Glomerular visceral epithelial cell (primary cell): ENCODE measurements at regions not wholly inside any gene's neighbourhood (a gene's known extent, or its start where the extent isn't known, plus 50 kb on each side); places are given as distances from the start of the nearest gene placed in this dataset.

ENCODE experiments used
- DNase-seq: peaks from one replicate; pipeline ENCODE4 v3.0.0-alpha.2; 2016; ENCODE audit errors: extremely low spot score

DNA sequence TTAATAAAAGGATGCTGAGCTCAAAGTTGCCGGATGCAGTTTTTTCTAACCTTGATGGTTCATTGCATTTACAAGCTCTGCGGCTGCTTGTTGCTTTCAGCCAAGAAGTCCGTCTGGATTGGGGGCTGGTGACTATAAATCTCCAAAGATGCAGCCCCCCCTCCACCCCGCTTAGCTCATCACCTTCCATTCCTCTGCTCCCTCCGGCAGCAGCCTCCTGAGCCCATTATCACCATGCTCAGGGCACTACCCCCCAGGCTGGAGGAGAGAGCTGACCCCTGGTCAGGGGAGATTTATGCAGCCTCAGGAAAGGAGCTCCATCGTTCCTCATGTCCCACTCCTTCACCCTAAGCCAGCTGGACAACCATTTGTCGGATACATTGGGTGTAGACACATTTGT is 55.3 kb upstream of the ZRANB1 start:
- no peak for DNase-seq

DNA sequence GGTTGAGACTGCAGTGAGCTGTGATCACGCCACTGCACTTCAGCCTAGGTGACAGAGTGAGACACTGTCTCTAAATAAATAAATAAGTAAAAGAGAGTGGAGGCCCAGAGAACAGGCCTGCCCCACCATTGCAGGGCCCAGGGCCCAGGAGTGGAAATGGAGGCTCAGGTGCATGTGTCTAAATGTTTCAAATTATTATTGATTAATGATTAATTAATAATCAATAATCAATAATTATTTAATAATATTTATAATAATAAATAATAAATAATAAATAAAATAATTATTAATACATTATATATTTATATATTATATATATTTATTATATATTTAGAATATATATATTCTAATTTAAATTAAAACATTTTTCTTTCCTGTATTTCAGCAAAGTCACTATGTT is 53.7 kb upstream of the ZRANB1 start:
- DNase-seq = no peak

DNA sequence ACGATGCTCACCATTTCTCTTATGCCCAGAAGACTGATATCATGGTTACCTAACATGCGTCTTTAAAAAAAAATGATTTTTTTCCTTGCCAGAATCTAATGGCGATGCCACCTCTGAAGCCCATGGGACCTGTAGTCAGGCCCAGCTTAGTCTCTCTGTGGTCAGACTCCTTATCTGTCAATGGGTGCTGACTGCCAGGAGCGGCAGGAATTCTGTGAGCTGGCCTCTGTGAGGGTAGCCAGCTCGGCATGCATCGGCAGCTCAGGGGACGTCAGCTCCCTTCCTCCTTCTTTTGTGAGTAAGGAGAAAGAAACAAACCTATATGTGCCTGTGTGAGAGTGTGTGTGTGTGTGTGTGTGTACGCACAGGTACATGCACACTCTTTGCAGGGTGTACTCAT is 49.9 kb upstream of the ZRANB1 start:
- DNase-seq = peak; percentile 13
